ENCODE measurements at regions not wholly inside any gene's neighbourhood (a gene's known extent, or its start where the extent isn't known, plus 50 kb on each side); places are given as distances from the start of the nearest gene placed in this dataset.
"Not testable (repeated sequence)": the region's sequence is repeated elsewhere in the genome, so short reads cannot be mapped to it uniquely, and the experiment has no call there.

- no peak for DNase-seq (ENCODE audit: low read depth in 3 of 3)
Observed at GRCh38 chr4:32830160-32830559, 2110.0 kb downstream of the PCDH7 start.

GRCh38 chr4:32831104-32831503 lies 2110.9 kb downstream of the PCDH7 start:
- DNase-seq (ENCODE audit: low read depth in 3 of 3): no peak

- no peak for DNase-seq (ENCODE audit: low read depth in 3 of 3)
Observed at GRCh38 chr4:32840461-32841189, 2120.5 kb downstream of the PCDH7 start.

GRCh38 chr4:32841217-32841616 lies 2121.0 kb downstream of the PCDH7 start:
- no peak for DNase-seq (ENCODE audit: low read depth in 3 of 3)

GRCh38 chr4:32847461-32847860 lies 2127.3 kb downstream of the PCDH7 start:
- DNase-seq (ENCODE audit: low read depth in 3 of 3): no peak

- DNase-seq (ENCODE audit: low read depth in 3 of 3): no peak
Observed at GRCh38 chr4:32855622-32856021, 2135.5 kb downstream of the PCDH7 start.

- DNase-seq (ENCODE audit: low read depth in 3 of 3): no peak
Observed at GRCh38 chr4:32858361-32858760, 2138.2 kb downstream of the PCDH7 start.

GRCh38 chr4:32858971-32859370 lies 2138.8 kb downstream of the PCDH7 start:
- no peak for DNase-seq (ENCODE audit: low read depth in 3 of 3)

- DNase-seq (ENCODE audit: low read depth in 3 of 3): no peak
Observed at GRCh38 chr4:32864713-32865351, 2144.7 kb downstream of the PCDH7 start.

- DNase-seq (ENCODE audit: low read depth in 3 of 3): no peak
Observed at GRCh38 chr4:32876546-32876945, 2156.4 kb downstream of the PCDH7 start.

- DNase-seq (ENCODE audit: low read depth in 3 of 3): no peak
Observed at GRCh38 chr4:32879913-32880312, 2159.7 kb downstream of the PCDH7 start.

- no peak for DNase-seq (ENCODE audit: low read depth in 3 of 3)
Observed at GRCh38 chr4:32884198-32884597, 2164.0 kb downstream of the PCDH7 start.

- no peak for DNase-seq (ENCODE audit: low read depth in 3 of 3)
Observed at GRCh38 chr4:32890398-32890797, 2170.2 kb downstream of the PCDH7 start.

GRCh38 chr4:32909053-32909452 lies 2188.9 kb downstream of the PCDH7 start:
- no peak for DNase-seq (ENCODE audit: low read depth in 3 of 3)

- no peak for DNase-seq (ENCODE audit: low read depth in 3 of 3)
Observed at GRCh38 chr4:32909736-32910135, 2189.6 kb downstream of the PCDH7 start.

GRCh38 chr4:32917586-32917985 lies 2197.4 kb downstream of the PCDH7 start:
- no peak for DNase-seq (ENCODE audit: low read depth in 3 of 3)

- no peak for DNase-seq (ENCODE audit: low read depth in 3 of 3)
Observed at GRCh38 chr4:32929796-32930699, 2209.9 kb downstream of the PCDH7 start.

- no peak for DNase-seq (ENCODE audit: low read depth in 3 of 3)
Observed at GRCh38 chr4:32930700-32931099, 2210.5 kb downstream of the PCDH7 start.

- DNase-seq (ENCODE audit: low read depth in 3 of 3): no peak
Observed at GRCh38 chr4:32931475-32931874, 2211.3 kb downstream of the PCDH7 start.

- DNase-seq (ENCODE audit: low read depth in 3 of 3): no peak
Observed at GRCh38 chr4:32932156-32932555, 2212.0 kb downstream of the PCDH7 start.

- not testable (repeated sequence) for DNase-seq (ENCODE audit: low read depth in 3 of 3)
Observed at GRCh38 chr4:32939222-32939621, 2219.1 kb downstream of the PCDH7 start.

- no peak for DNase-seq (ENCODE audit: low read depth in 3 of 3)
Observed at GRCh38 chr4:32950866-32951265, 2230.7 kb downstream of the PCDH7 start.

Data from stimulated activated CD4-positive, alpha-beta T cell treated with anti-CD3 and anti-CD28 coated beads, TNF-alpha, amount 100 ng/mL, for 24 hours (primary cell).